ENCODE measurements at regions not wholly inside any gene's neighbourhood (a gene's known extent, or its start where the extent isn't known, plus 50 kb on each side); places are given as distances from the start of the nearest gene placed in this dataset.

- H3K4me1 ChIP-seq (ENCODE audit: insufficient read depth, low read length): no peaks in the 10 kb centered on the region; the same call in 1 of the 2 replicates
- H2AK5ac ChIP-seq (ENCODE audit: insufficient read length, low read length): no peak overlapping the region
- H3K79me2 ChIP-seq (ENCODE audit: insufficient read depth, low read length): no peaks in the 10 kb centered on the region
- WGBS (ENCODE audit: extremely low coverage, insufficient read length, low lambda C conversion rate): no CpG with 5 or more reads among the region's 7 CpGs
- H3K4me2 ChIP-seq (ENCODE audit: insufficient read depth, insufficient read length, low read length): no peak overlapping the region
- H3K23me2 ChIP-seq (ENCODE audit: insufficient read length, low read depth, low read length, poor library complexity, severe bottlenecking): no peaks in the 10 kb centered on the region
- no peak overlapping the region for H3K56ac ChIP-seq (ENCODE audit: insufficient read length, low read depth, low read length)
- no peaks in the 10 kb centered on the region for H3K79me1 ChIP-seq (ENCODE audit: insufficient read depth, low read depth, low read length, poor library complexity, severe bottlenecking)
- no peak overlapping the region for H3K27ac ChIP-seq (ENCODE audit: insufficient read length, low read depth, low read length)
- H3K9me3 ChIP-seq (ENCODE audit: control insufficient read depth, low read depth, low read length): no peaks in the 10 kb centered on the region
- H3K14ac ChIP-seq (ENCODE audit: insufficient read depth, low read length): no peak overlapping the region
- no peak overlapping the region for H2BK5ac ChIP-seq (ENCODE audit: insufficient read length, low read length)
- peaks cover 11 to 15% of the 10 kb centered on the region in 2 experiments; a peak in 3 of 4 replicates for H3K4me1 Mint-ChIP-seq
- H2BK120ac ChIP-seq (ENCODE audit: low read depth, low read length, poor library complexity, severe bottlenecking): no peak overlapping the region
- no peak overlapping the region for H3K9ac ChIP-seq (ENCODE audit: extremely low read depth, insufficient read length, low read length)
- no peak overlapping the region for H4K8ac ChIP-seq (replicated peaks; ENCODE audit: insufficient read length, low read depth, low read length)
- no peaks in the 10 kb centered on the region; the same call in 1 of the 2 replicates for H3K27me3 Mint-ChIP-seq (ENCODE audit: low read depth)
- no peaks in the 10 kb centered on the region for H3K36me3 Mint-ChIP-seq (ENCODE audit: insufficient read depth in 1 of 3, low read depth in 3 of 3)
- H3K18ac ChIP-seq (ENCODE audit: insufficient read length, low read depth, low read length): no peak overlapping the region
- H3K9me3 Mint-ChIP-seq: peaks cover 0 to 4% of the 10 kb centered on the region in 2 experiments; a peak in 4 of 5 replicates
- H2BK15ac ChIP-seq (ENCODE audit: low read depth, low read length): no peak overlapping the region
- H4K91ac ChIP-seq (ENCODE audit: insufficient read length, low read depth, low read length): no peak overlapping the region
- no peak overlapping the region for H3K4me3 Mint-ChIP-seq
- no peak overlapping the region for H4K5ac ChIP-seq (ENCODE audit: insufficient read length, low read depth, low read length)
- no peak overlapping the region for H2BK20ac ChIP-seq (ENCODE audit: low read depth, low read length, poor library complexity, severe bottlenecking)
- H3K27ac Mint-ChIP-seq: no peak overlapping the region
- no peak for DNase-seq
- H2AFZ ChIP-seq (ENCODE audit: low read length): no peak overlapping the region
- no peaks in the 10 kb centered on the region for H3K27me3 ChIP-seq (ENCODE audit: insufficient read depth, low read length)
- no peak for TF ChIP-seq CTCF (conservative IDR thresholded peaks at IDR 0.05)
- H3K23ac ChIP-seq (ENCODE audit: insufficient read length, low read depth, low read length): no peak overlapping the region
- H4K20me1 ChIP-seq (ENCODE audit: control insufficient read depth, insufficient read depth, insufficient read length): no peaks in the 10 kb centered on the region
- H3K4ac ChIP-seq (ENCODE audit: low read depth, low read length): no peak overlapping the region
- no peak overlapping the region for H3T11ph ChIP-seq (ENCODE audit: low read length)
- H2BK12ac ChIP-seq (ENCODE audit: insufficient read length, low read depth, low read length): no peak overlapping the region
Measured at GRCh38 chr21:35135481-35135880, 86.4 kb upstream of the RUNX1 start.

Measured in H9 (cell line).